Sigmoid colon (tissue), 6 donors: ENCODE measurements at regions not wholly inside any gene's neighbourhood (a gene's known extent, or its start where the extent isn't known, plus 50 kb on each side); places are given as distances from the start of the nearest gene placed in this dataset.
A peak's percentile ranks its signal among the peaks of the same experiment; 100 is the strongest.

ENCODE experiments used
- DNase-seq: peaks from one replicate; pipeline ENCODE4 v3.0.0-alpha.2; 2019
- H3K27ac ChIP-seq, 4 donors: fragments of 200-600 bp; sonication (generic); one replicate each; pipeline ENCODE4 v1.5.1; 2016 to 2019; ENCODE audit warnings: mild to moderate bottlenecking in 1 of 4
- H3K27me3 ChIP-seq, 3 donors: fragments of 200-600 bp; sonication (generic); one replicate each; pipeline ENCODE4 v1.5.1; 2019; ENCODE audit warnings: mild to moderate bottlenecking in 1 of 3
- H3K36me3 ChIP-seq, 4 donors: fragments of 200-600 bp; sonication (generic); one replicate each; pipeline ENCODE4 v1.5.1; 2016 to 2019
- H3K4me1 ChIP-seq, 4 donors: fragments of 200-600 bp; sonication (generic); one replicate each; pipeline ENCODE4 v1.5.1; 2017 to 2019
- H3K4me3 ChIP-seq, 4 donors: fragments of 200-600 bp; sonication (generic); one replicate each; pipeline ENCODE4 v1.5.1; 2017 to 2019; ENCODE audit warnings: mild to moderate bottlenecking in 2 of 4, moderate library complexity in 1 of 4
- H3K9me3 ChIP-seq, 4 donors: fragments of 200-600 bp in 3 of 4; sonication (generic) in 3 of 4; one replicate each; pipeline versions ENCODE4 v1.5.1 to v1.6.1; 2013 to 2019
- CTCF ChIP-seq, 4 experiments: fragments of 450-650 bp in 3 of 4; fragments of 200-600 bp in 1 of 4; IDR thresholded peaks; one replicate each; pipeline ENCODE4 v1.5.1; 2016 to 2019; ENCODE audit warnings: antibody characterized with exemption in 4 of 4, mild to moderate bottlenecking in 3 of 4, moderate library complexity in 2 of 4
- EP300 ChIP-seq, 4 donors: sonication (generic); formaldehyde crosslinking; IDR thresholded peaks; one replicate each; pipeline ENCODE4 v1.6.1; 2017; ENCODE audit warnings: antibody characterized with exemption in 4 of 4
- POLR2A ChIP-seq, 2 donors: fragments of 450-650 bp; IDR thresholded peaks; one replicate each; pipeline ENCODE4 v1.6.1; 2016; ENCODE audit warnings: antibody characterized with exemption in 2 of 2, mild to moderate bottlenecking in 2 of 2, moderate library complexity in 2 of 2
- POLR2AphosphoS5 ChIP-seq, 4 donors: sonication (generic); formaldehyde crosslinking; IDR thresholded peaks; one replicate each; pipeline ENCODE4 v1.6.1; 2017; ENCODE audit warnings: antibody characterized with exemption in 4 of 4
- WGBS, 2 donors: extraction: QIAGEN DNeasy Blood & Tissue Kit; methylation state at CpG; one replicate each; pipeline ENCODE4 v1.1.7; 2013; 5-methylcytosine and 5-hydroxymethylcytosine counted together
- intact Hi-C: fragments of 100-400 bp; cut with DNase I; formaldehyde crosslinking; loops from one replicate; pipeline ENCODE4 v1.15.1; 2023
- donor health status: healthy with polysubstance abuse.
- donor health status: healthy.

DNA sequence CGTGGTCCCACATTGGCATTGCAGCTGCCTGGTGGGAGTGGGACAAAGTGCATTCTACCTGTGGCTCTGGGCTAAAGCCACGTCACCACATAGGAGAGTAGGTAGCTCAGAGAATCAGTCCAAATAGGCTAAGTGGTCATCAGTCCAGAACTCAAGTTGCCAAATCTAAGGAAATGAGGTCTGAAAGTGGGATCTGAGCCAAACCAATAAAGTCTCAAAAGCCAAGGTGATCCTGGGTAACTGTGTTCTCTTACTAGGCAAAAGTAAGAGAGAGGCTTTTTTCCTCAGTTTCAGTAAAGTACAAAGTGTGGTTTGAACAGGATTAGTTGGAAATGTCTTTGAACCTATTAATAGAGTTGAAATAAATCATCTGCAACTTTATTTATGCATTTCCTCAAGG, 68.6 kb upstream of the CNKSR3 start:
- no peaks in the 10 kb centered on the region for H3K9me3 ChIP-seq
- TF ChIP-seq POLR2AphosphoS5 (IDR thresholded peaks at IDR 0.05) (no peak), EP300 (IDR thresholded peaks at IDR 0.05) (peak in 1 of 4 donors; percentile 24)
- no peaks in the 10 kb centered on the region for H3K27me3 ChIP-seq
- H3K36me3 ChIP-seq = no peaks in the 10 kb centered on the region
- peak overlapping the region in 2 of 4 donors; percentile 49 to 61 for H3K27ac ChIP-seq
- H3K4me3 ChIP-seq = no peak overlapping the region
- no peak for DNase-seq
- H3K4me1 ChIP-seq = peaks cover 0 to 21% (median 0%) of the 10 kb centered on the region in 4 donors
- intact Hi-C loops = no loop called here
- 75 to 90% methylated on average over 2 of the region's 2 CpGs for WGBS, 2 donors

GRCh38 chr6:154579485-154579884, 69.0 kb upstream of the CNKSR3 start:
- WGBS, 2 donors = 71 to 75% methylated on average over 3 of the region's 3 CpGs
- H3K4me3 ChIP-seq = no peak overlapping the region
- intact Hi-C loops = no loop called here
- no peak for DNase-seq
- H3K36me3 ChIP-seq = no peaks in the 10 kb centered on the region
- TF ChIP-seq EP300 (IDR thresholded peaks at IDR 0.05) (no peak), CTCF (IDR thresholded peaks at IDR 0.05) (no peak), POLR2A (IDR thresholded peaks at IDR 0.05) (no peak), POLR2AphosphoS5 (IDR thresholded peaks at IDR 0.05) (peak in 3 of 4 donors; percentile 8 to 20 (median 20))
- H3K27me3 ChIP-seq = no peaks in the 10 kb centered on the region
- peaks cover 0 to 25% (median 0%) of the 10 kb centered on the region in 4 donors for H3K4me1 ChIP-seq
- no peaks in the 10 kb centered on the region for H3K9me3 ChIP-seq
- peak overlapping the region in 2 of 4 donors; percentile 49 to 61 for H3K27ac ChIP-seq

DNA sequence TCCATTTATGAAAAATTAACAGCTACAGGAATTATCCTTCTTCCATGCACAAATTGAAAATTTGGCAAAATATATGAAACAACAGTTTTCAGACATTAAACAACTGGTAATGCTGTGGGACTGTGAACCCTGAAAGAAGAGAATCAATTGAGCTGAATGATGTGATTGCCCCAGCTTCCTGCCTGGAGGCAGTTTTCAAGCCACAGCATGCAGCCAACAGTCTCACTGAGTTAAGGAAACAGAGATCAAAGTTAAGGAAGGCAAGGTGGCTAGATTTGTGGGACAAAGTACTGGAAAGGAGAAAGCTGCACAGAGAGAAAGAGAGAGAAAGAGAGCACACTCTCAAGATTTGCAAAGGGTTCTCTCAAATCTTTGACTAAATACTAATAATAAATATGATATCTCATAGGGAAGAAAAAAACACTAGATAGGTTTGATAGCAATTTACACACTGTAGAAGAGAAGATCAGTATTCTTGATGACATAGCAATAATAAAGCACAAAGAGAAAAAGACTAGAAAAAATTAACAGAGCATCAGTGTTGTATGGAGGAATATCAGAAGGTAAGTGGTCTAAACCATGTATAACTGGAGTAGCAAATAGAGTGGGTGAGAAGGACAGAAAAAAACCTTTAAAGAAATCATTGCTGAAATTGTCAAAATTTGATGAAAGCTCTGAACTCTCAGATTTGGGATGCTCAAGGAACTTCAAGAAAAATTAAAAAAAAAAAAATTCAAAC, 70.1 kb upstream of the CNKSR3 start:
- intact Hi-C loops = no loop called here
- H3K27me3 ChIP-seq = no peaks in the 10 kb centered on the region
- H3K4me1 ChIP-seq = peaks cover 0 to 29% (median 0%) of the 10 kb centered on the region in 4 donors
- no peaks in the 10 kb centered on the region for H3K9me3 ChIP-seq
- TF ChIP-seq POLR2A (IDR thresholded peaks at IDR 0.05) = no peak
- no peak for TF ChIP-seq POLR2AphosphoS5 (IDR thresholded peaks at IDR 0.05)
- TF ChIP-seq EP300 (IDR thresholded peaks at IDR 0.05) = no peak
- no peak for TF ChIP-seq CTCF (IDR thresholded peaks at IDR 0.05)
- DNase-seq = no peak
- H3K27ac ChIP-seq = peak overlapping the region in 1 of 4 donors; percentile 49
- H3K4me3 ChIP-seq = no peak overlapping the region
- no peaks in the 10 kb centered on the region for H3K36me3 ChIP-seq

- 64 to 80% methylated on average over 1 of the region's 1 CpG for WGBS, 2 donors
- intact Hi-C loops = no loop called here
- H3K36me3 ChIP-seq = no peaks in the 10 kb centered on the region
- no peak overlapping the region for H3K27ac ChIP-seq
- H3K9me3 ChIP-seq = no peaks in the 10 kb centered on the region
- DNase-seq = no peak
- H3K27me3 ChIP-seq = no peaks in the 10 kb centered on the region
- H3K4me3 ChIP-seq = no peak overlapping the region
- TF ChIP-seq EP300 (IDR thresholded peaks at IDR 0.05) (no peak), POLR2AphosphoS5 (IDR thresholded peaks at IDR 0.05) (no peak), CTCF (IDR thresholded peaks at IDR 0.05) (no peak), POLR2A (IDR thresholded peaks at IDR 0.05) (no peak)
- H3K4me1 ChIP-seq = peaks cover 0 to 29% (median 0%) of the 10 kb centered on the region in 4 donors
These were observed 72.2 kb upstream of the CNKSR3 start for GRCh38 chr6:154582696-154583095.

DNA sequence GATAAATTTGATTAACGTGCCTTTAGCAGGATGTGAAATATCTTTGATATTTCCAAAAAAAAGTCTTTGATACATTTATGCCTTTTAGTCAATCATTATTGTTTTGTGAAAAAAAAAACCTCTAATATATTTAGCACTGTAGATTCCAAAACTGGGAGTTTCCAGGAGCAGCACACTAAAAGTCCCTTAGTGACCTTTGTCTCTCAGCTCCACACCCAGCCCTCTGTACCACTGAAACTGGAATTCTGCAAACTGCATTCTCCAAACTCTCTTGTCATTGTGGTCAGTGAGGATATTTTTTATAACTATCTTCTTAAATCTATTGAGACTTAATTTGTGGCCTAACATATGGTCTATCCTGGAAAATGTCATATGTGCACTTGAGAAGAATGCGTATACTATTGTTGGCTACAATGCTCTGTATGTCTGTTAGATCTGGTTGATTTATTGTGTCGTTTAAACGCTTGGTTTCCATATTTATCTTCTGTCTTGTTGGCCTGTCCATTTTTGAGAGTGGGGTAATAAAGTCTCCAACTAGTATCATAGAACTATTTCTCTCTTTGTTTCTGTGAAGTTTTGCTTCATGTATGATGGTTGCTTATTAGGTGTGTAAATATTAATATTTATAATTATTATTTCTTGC, 73.2 kb upstream of the CNKSR3 start:
- DNase-seq = no peak
- H3K36me3 ChIP-seq = no peaks in the 10 kb centered on the region
- no peaks in the 10 kb centered on the region for H3K27me3 ChIP-seq
- peak overlapping the region in 2 of 4 donors; percentile 22 to 35 for H3K27ac ChIP-seq
- TF ChIP-seq POLR2A (IDR thresholded peaks at IDR 0.05) (no peak), EP300 (IDR thresholded peaks at IDR 0.05) (no peak), CTCF (IDR thresholded peaks at IDR 0.05) (no peak), POLR2AphosphoS5 (IDR thresholded peaks at IDR 0.05) (peak in 1 of 4 donors; percentile 14)
- no peak overlapping the region for H3K4me3 ChIP-seq
- H3K4me1 ChIP-seq = peaks cover 0 to 29% (median 0%) of the 10 kb centered on the region in 4 donors
- H3K9me3 ChIP-seq = no peaks in the 10 kb centered on the region
- intact Hi-C loops = loop anchor here (2.0 kb wide), 1 partner anchor 63 kb away; no protein-coding TSS in a partner anchor
- WGBS, 2 donors = 29 to 58% methylated on average over 4 of the region's 4 CpGs
